Pons (tissue), 1 donor: ENCODE measurements at regions not wholly inside any gene's neighbourhood (a gene's known extent, or its start where the extent isn't known, plus 50 kb on each side); places are given as distances from the start of the nearest gene placed in this dataset.
"Not testable (repeated sequence)": the region's sequence is repeated elsewhere in the genome, so short reads cannot be mapped to it uniquely, and the experiment has no call there.

Source experiments
- DNase-seq: peaks from one replicate; pipeline ENCODE4 v3.0.0-alpha.2; 2016; ENCODE audit warnings: low spot score

- no peak for DNase-seq
Observed at GRCh38 chr2:228793116-228793515, 478.0 kb downstream of the PID1 start.

- DNase-seq: no peak
Observed at GRCh38 chr2:228786901-228787300, 484.2 kb downstream of the PID1 start.

- DNase-seq: no peak
Observed at GRCh38 chr2:228782281-228782680, 488.8 kb downstream of the PID1 start.

- no peak for DNase-seq
Observed at GRCh38 chr2:228777855-228778355, 493.2 kb downstream of the PID1 start.

- DNase-seq: no peak
Observed at GRCh38 chr2:228774548-228774947, 496.5 kb downstream of the PID1 start.

GRCh38 chr2:228771774-228772173, 499.3 kb downstream of the PID1 start:
- no peak for DNase-seq

- DNase-seq: no peak
Observed at GRCh38 chr2:228771315-228771714, 499.8 kb downstream of the PID1 start.

GRCh38 chr2:228768818-228769217, 502.3 kb downstream of the PID1 start:
- no peak for DNase-seq

GRCh38 chr2:228768141-228768540, 502.9 kb downstream of the PID1 start:
- DNase-seq: not testable (repeated sequence)

GRCh38 chr2:228767196-228767595, 503.9 kb downstream of the PID1 start:
- DNase-seq: no peak

GRCh38 chr2:228763379-228763981, 507.6 kb downstream of the PID1 start:
- DNase-seq: no peak

GRCh38 chr2:228762565-228762964, 508.5 kb downstream of the PID1 start:
- DNase-seq: no peak

GRCh38 chr2:228755661-228756060, 515.4 kb downstream of the PID1 start:
- DNase-seq: not testable (repeated sequence)

- DNase-seq: no peak
Observed at GRCh38 chr2:228747483-228747882, 523.6 kb downstream of the PID1 start.

GRCh38 chr2:228738671-228739380, 532.3 kb downstream of the PID1 start:
- no peak for DNase-seq

- DNase-seq: no peak
Observed at GRCh38 chr2:228735697-228736096, 535.4 kb downstream of the PID1 start.

GRCh38 chr2:228731517-228731916, 539.6 kb downstream of the PID1 start:
- no peak for DNase-seq

GRCh38 chr2:228728961-228729360, 542.1 kb downstream of the PID1 start:
- no peak for DNase-seq

GRCh38 chr2:228725031-228725430, 543.5 kb upstream of the SPHKAP start:
- DNase-seq: no peak

GRCh38 chr2:228723599-228723998, 542.1 kb upstream of the SPHKAP start:
- DNase-seq: no peak

GRCh38 chr2:228722311-228722710, 540.8 kb upstream of the SPHKAP start:
- DNase-seq: no peak

- no peak for DNase-seq
Observed at GRCh38 chr2:228720895-228721294, 539.4 kb upstream of the SPHKAP start.

- DNase-seq: no peak
Observed at GRCh38 chr2:228709788-228710371, 528.4 kb upstream of the SPHKAP start.
